ENCODE measurements at regions not wholly inside any gene's neighbourhood (a gene's known extent, or its start where the extent isn't known, plus 50 kb on each side); places are given as distances from the start of the nearest gene placed in this dataset.

GRCh38 chr7:19982841-19983835, 209.7 kb upstream of the TMEM196 start:
- Histone ChIP-seq H3K36me3 (no peaks in the 10 kb centered on the region), H3K9me3 (no peaks in the 10 kb centered on the region), H3K27me3 (no peaks in the 10 kb centered on the region), H3K27ac (no peak overlapping the region), H3K4me1 (peaks cover 0 to 4% (median 0%) of the 10 kb centered on the region in 4 donors), H3K4me3 (no peak overlapping the region)
- peak in 1 of 2 donors; percentile 64 for DNase-seq
- intact Hi-C loops (cut with DNase I; ENCODE audit: low total_unique reads) = no loop called here
- TF ChIP-seq CTCF (IDR thresholded peaks at IDR 0.05) = peak in 2 of 7 experiments; percentile 8 to 10
- TF ChIP-seq POLR2A (IDR thresholded peaks at IDR 0.05) = no peak
- WGBS, 5 donors = 47 to 60% (median 55%) methylated on average over 6 of the region's 6 CpGs

GRCh38 chr7:19973581-19973980, 200.2 kb upstream of the TMEM196 start:
- H3K27ac ChIP-seq = no peak overlapping the region
- H3K36me3 ChIP-seq = no peaks in the 10 kb centered on the region
- intact Hi-C loops (cut with DNase I; ENCODE audit: low total_unique reads) = no loop called here
- 81 to 92% (median 85%) methylated on average over 2 of the region's 2 CpGs for WGBS, 5 donors
- DNase-seq = no peak
- H3K9me3 ChIP-seq = no peaks in the 10 kb centered on the region
- no peaks in the 10 kb centered on the region for H3K27me3 ChIP-seq
- no peak overlapping the region for H3K4me3 ChIP-seq
- H3K4me1 ChIP-seq = peaks cover 0 to 10% (median 0%) of the 10 kb centered on the region in 4 donors
- TF ChIP-seq POLR2A (IDR thresholded peaks at IDR 0.05) (no peak), EP300 (IDR thresholded peaks at IDR 0.05) (no peak), POLR2AphosphoS5 (IDR thresholded peaks at IDR 0.05) (no peak), CTCF (IDR thresholded peaks at IDR 0.05) (no peak)

- Histone ChIP-seq H3K9me3 (no peaks in the 10 kb centered on the region), H3K27ac (no peak overlapping the region), H3K27me3 (no peaks in the 10 kb centered on the region), H3K4me3 (no peak overlapping the region), H3K36me3 (no peaks in the 10 kb centered on the region), H3K4me1 (peaks cover 0 to 10% (median 0%) of the 10 kb centered on the region in 4 donors)
- 83 to 91% (median 91%) methylated on average over 1 of the region's 1 CpG for WGBS, 5 donors
- no peak for DNase-seq
- intact Hi-C loops (cut with DNase I; ENCODE audit: low total_unique reads) = no loop called here
- TF ChIP-seq CTCF (IDR thresholded peaks at IDR 0.05) (no peak), EP300 (IDR thresholded peaks at IDR 0.05) (no peak), POLR2AphosphoS5 (IDR thresholded peaks at IDR 0.05) (no peak), POLR2A (IDR thresholded peaks at IDR 0.05) (no peak)
Measured at GRCh38 chr7:19972876-19973275, 199.5 kb upstream of the TMEM196 start.

- no peaks in the 10 kb centered on the region for H3K9me3 ChIP-seq
- H3K4me3 ChIP-seq = no peak overlapping the region
- 59 to 73% (median 65%) methylated on average over 2 of the region's 2 CpGs for WGBS, 5 donors
- H3K27ac ChIP-seq = no peak overlapping the region
- DNase-seq = peak in 1 of 2 donors; percentile 44
- intact Hi-C loops (cut with DNase I; ENCODE audit: low total_unique reads) = no loop called here
- peaks cover 0 to 10% (median 0%) of the 10 kb centered on the region in 4 donors for H3K4me1 ChIP-seq
- no peaks in the 10 kb centered on the region for H3K36me3 ChIP-seq
- H3K27me3 ChIP-seq = no peaks in the 10 kb centered on the region
- TF ChIP-seq CTCF (IDR thresholded peaks at IDR 0.05) = no peak
- TF ChIP-seq POLR2AphosphoS5 (IDR thresholded peaks at IDR 0.05) = no peak
- TF ChIP-seq POLR2A (IDR thresholded peaks at IDR 0.05) = no peak
- no peak for TF ChIP-seq EP300 (IDR thresholded peaks at IDR 0.05)
Measured at GRCh38 chr7:19971956-19972355, 198.5 kb upstream of the TMEM196 start.

Data from stomach (tissue), 8 donors.